HG02623 (cell line): ENCODE measurements at regions not wholly inside any gene's neighbourhood (a gene's known extent, or its start where the extent isn't known, plus 50 kb on each side); places are given as distances from the start of the nearest gene placed in this dataset.

Experiments
- ATAC-seq: cut with Tn5 transposase; IDR thresholded peaks from one replicate; pipeline ENCODE4 v1.9.1; 2021; ENCODE audit warnings: moderate library complexity; ENCODE audit not compliant: unreplicated experiment

GRCh38 chr13:31895691-31896090 lies 135.9 kb upstream of the FRY start:
- no peak for ATAC-seq

- ATAC-seq, result no peak
Measured at GRCh38 chr13:31896427-31896826, 135.1 kb upstream of the FRY start.

GRCh38 chr13:31898378-31899071 lies 133.0 kb upstream of the FRY start:
- no peak for ATAC-seq

- ATAC-seq, result no peak
Measured at GRCh38 chr13:31901985-31902384, 129.6 kb upstream of the FRY start.

GRCh38 chr13:31903111-31903815 lies 128.3 kb upstream of the FRY start:
- no peak for ATAC-seq

GRCh38 chr13:31904941-31905824 lies 126.4 kb upstream of the FRY start:
- ATAC-seq, result no peak

- no peak for ATAC-seq
Measured at GRCh38 chr13:31905961-31906360, 125.6 kb upstream of the FRY start.

- ATAC-seq, result no peak
Measured at GRCh38 chr13:31908696-31909411, 122.7 kb upstream of the FRY start.

- ATAC-seq, result no peak
Measured at GRCh38 chr13:31909864-31910551, 121.6 kb upstream of the FRY start.

GRCh38 chr13:31910633-31911032 lies 120.9 kb upstream of the FRY start:
- ATAC-seq, result no peak

GRCh38 chr13:31912647-31913401 lies 118.8 kb upstream of the FRY start:
- ATAC-seq, result no peak

GRCh38 chr13:31913459-31913858 lies 118.1 kb upstream of the FRY start:
- ATAC-seq, result no peak

- no peak for ATAC-seq
Measured at GRCh38 chr13:31914843-31915242, 116.7 kb upstream of the FRY start.

GRCh38 chr13:31918707-31919106 lies 112.9 kb upstream of the FRY start:
- no peak for ATAC-seq

- no peak for ATAC-seq
Measured at GRCh38 chr13:31919241-31919640, 112.3 kb upstream of the FRY start.

- no peak for ATAC-seq
Measured at GRCh38 chr13:31919971-31920726, 111.4 kb upstream of the FRY start.

GRCh38 chr13:31920727-31921100 lies 110.9 kb upstream of the FRY start:
- ATAC-seq, result no peak

- ATAC-seq, result no peak
Measured at GRCh38 chr13:31922724-31923123, 108.8 kb upstream of the FRY start.

GRCh38 chr13:31923134-31923763 lies 108.3 kb upstream of the FRY start:
- ATAC-seq, result no peak
